ENCODE measurements at regions not wholly inside any gene's neighbourhood (a gene's known extent, or its start where the extent isn't known, plus 50 kb on each side); places are given as distances from the start of the nearest gene placed in this dataset.

GRCh38 chr10:28984431-28984830 lies 304.4 kb upstream of the LYZL1 start:
- TF ChIP-seq CTCF (IDR thresholded peaks at IDR 0.05; ENCODE audit: low read depth, low read length, poor library complexity, severe bottlenecking) = no peak
- no peak for TF ChIP-seq EZH2phosphoT487 (IDR thresholded peaks at IDR 0.05; ENCODE audit: borderline replicate concordance, low read length)

Data from DOHH2 (cell line).